ENCODE measurements at regions not wholly inside any gene's neighbourhood (a gene's known extent, or its start where the extent isn't known, plus 50 kb on each side); places are given as distances from the start of the nearest gene placed in this dataset.

DNA sequence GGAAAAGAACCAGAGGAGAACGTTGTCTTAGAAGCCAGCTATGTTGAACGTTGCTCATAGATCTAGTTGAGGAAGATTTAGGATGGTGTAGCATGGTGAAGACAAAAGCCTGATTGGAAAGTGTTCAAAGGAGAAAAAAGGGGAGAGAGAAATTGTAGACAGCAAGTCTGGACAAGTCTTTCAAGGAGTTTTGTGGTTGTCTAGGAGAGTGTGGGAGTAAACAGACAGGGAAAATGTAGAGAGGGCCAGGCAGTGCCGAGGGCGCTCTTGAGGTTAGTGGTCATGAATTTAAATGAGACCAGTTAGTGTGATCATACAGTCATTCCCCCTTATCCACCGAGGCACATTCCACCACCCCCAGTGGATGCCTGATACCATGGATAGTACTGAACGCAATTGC, 167.5 kb upstream of the IL12A start:
- ATAC-seq (ENCODE audit: insufficient read depth, low FRiP score), result no peak
- Histone ChIP-seq H3K27ac (ENCODE audit: low read depth in 1 of 2, low read length in 1 of 2) (no peak overlapping the region), H3K9ac (ENCODE audit: insufficient read depth in 1 of 2, low read length in 2 of 2) (no peak overlapping the region), H3K27me3 (ENCODE audit: control insufficient read depth in 3 of 3, insufficient read depth in 3 of 3, low read length in 2 of 3) (peaks cover 0 to 7% (median 0%) of the 10 kb centered on the region in 3 donors), H3K36me3 (ENCODE audit: control insufficient read depth in 4 of 4, insufficient read depth in 4 of 4, low read length in 4 of 4) (no peaks in the 10 kb centered on the region), H3K9me3 (ENCODE audit: control insufficient read depth in 4 of 4, insufficient read depth in 3 of 4, low read length in 3 of 4) (no peaks in the 10 kb centered on the region), H3K4me3 (no peak overlapping the region), H3K4me1 (ENCODE audit: control insufficient read depth in 5 of 5, insufficient read depth in 5 of 5, low read length in 5 of 5) (peaks cover 0 to 23% (median 0%) of the 10 kb centered on the region in 5 donors)
- TF ChIP-seq, protein P1, sequence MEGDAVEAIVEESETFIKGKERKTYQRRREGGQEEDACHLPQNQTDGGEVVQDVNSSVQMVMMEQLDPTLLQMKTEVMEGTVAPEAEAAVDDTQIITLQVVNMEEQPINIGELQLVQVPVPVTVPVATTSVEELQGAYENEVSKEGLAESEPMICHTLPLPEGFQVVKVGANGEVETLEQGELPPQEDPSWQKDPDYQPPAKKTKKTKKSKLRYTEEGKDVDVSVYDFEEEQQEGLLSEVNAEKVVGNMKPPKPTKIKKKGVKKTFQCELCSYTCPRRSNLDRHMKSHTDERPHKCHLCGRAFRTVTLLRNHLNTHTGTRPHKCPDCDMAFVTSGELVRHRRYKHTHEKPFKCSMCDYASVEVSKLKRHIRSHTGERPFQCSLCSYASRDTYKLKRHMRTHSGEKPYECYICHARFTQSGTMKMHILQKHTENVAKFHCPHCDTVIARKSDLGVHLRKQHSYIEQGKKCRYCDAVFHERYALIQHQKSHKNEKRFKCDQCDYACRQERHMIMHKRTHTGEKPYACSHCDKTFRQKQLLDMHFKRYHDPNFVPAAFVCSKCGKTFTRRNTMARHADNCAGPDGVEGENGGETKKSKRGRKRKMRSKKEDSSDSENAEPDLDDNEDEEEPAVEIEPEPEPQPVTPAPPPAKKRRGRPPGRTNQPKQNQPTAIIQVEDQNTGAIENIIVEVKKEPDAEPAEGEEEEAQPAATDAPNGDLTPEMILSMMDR (IDR thresholded peaks at IDR 0.05; ENCODE audit: control extremely low read depth, extremely low read depth), result no peak
- DNase-seq, result no peak
- 86 to 91% methylated on average over 6 of the region's 6 CpGs for WGBS, 2 donors

DNA sequence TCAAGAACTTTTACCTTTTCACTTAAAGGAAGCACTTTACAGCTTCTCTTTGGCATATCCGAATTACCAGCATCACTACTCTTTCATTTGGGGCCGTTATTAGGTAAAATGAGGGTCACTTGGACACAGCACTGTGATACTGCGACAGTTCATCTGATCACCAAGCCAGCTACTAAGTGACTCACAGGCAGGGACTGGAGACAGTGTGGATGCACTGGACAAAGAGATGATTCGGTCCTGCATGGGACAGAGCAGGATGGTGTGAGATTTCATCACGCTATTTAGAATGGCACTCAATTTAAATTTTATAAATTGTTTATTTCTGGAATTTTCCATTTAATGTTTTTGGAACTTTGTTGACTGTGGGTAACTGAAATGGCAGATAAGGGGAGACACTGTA, 166.9 kb upstream of the IL12A start:
- no peak for DNase-seq
- 93 to 99% methylated on average over 5 of the region's 5 CpGs for WGBS, 2 donors
- Histone ChIP-seq H3K9ac (ENCODE audit: insufficient read depth in 1 of 2, low read length in 2 of 2) (no peak overlapping the region), H3K4me1 (ENCODE audit: control insufficient read depth in 5 of 5, insufficient read depth in 5 of 5, low read length in 5 of 5) (peaks cover 0 to 23% (median 0%) of the 10 kb centered on the region in 5 donors), H3K27me3 (ENCODE audit: control insufficient read depth in 3 of 3, insufficient read depth in 3 of 3, low read length in 2 of 3) (peaks cover 0 to 7% (median 0%) of the 10 kb centered on the region in 3 donors), H3K9me3 (ENCODE audit: control insufficient read depth in 4 of 4, insufficient read depth in 3 of 4, low read length in 3 of 4) (no peaks in the 10 kb centered on the region), H3K36me3 (ENCODE audit: control insufficient read depth in 4 of 4, insufficient read depth in 4 of 4, low read length in 4 of 4) (no peaks in the 10 kb centered on the region), H3K27ac (ENCODE audit: low read depth in 1 of 2, low read length in 1 of 2) (no peak overlapping the region), H3K4me3 (no peak overlapping the region)
- no peak for ATAC-seq (ENCODE audit: insufficient read depth, low FRiP score)
- TF ChIP-seq, protein P1 (IDR thresholded peaks at IDR 0.05; ENCODE audit: control extremely low read depth, extremely low read depth), result no peak

DNA sequence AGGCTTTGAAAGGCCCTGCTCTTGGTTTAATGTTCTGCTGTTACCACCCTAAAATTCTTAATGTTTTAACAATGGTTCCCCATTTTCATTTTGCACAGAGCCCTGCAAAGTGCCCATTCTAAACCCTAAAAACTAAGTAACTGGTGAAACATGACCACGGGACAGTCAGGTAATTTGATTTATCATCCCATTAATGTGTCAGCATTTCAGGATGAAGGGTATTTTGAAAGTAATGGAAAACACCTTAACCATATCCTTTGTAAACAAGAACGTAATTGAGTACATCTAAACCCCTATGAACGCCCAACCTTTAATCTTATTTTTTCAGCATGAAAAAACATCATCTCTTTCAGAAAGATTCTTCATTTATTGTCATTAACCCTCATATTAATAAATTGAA, 164.9 kb upstream of the IL12A start:
- no peak overlapping the region for H3K4me3 ChIP-seq
- H3K36me3 ChIP-seq (ENCODE audit: control insufficient read depth in 4 of 4, insufficient read depth in 4 of 4, low read length in 4 of 4), result no peaks in the 10 kb centered on the region
- TF ChIP-seq, protein P1 (IDR thresholded peaks at IDR 0.05; ENCODE audit: control extremely low read depth, extremely low read depth), result no peak
- no peak for ATAC-seq (ENCODE audit: insufficient read depth, low FRiP score)
- peaks cover 0 to 17% (median 0%) of the 10 kb centered on the region in 5 donors for H3K4me1 ChIP-seq (ENCODE audit: control insufficient read depth in 5 of 5, insufficient read depth in 5 of 5, low read length in 5 of 5)
- DNase-seq, result no peak
- 85 to 87% methylated on average over 3 of the region's 3 CpGs for WGBS, 2 donors
- no peaks in the 10 kb centered on the region for H3K9me3 ChIP-seq (ENCODE audit: control insufficient read depth in 4 of 4, insufficient read depth in 3 of 4, low read length in 3 of 4)
- peaks cover 0 to 7% (median 0%) of the 10 kb centered on the region in 3 donors for H3K27me3 ChIP-seq (ENCODE audit: control insufficient read depth in 3 of 3, insufficient read depth in 3 of 3, low read length in 2 of 3)
- H3K9ac ChIP-seq (ENCODE audit: insufficient read depth in 1 of 2, low read length in 2 of 2), result no peak overlapping the region
- peak overlapping the region in 1 of 2 donors; percentile 72 for H3K27ac ChIP-seq (ENCODE audit: low read depth in 1 of 2, low read length in 1 of 2)

DNA sequence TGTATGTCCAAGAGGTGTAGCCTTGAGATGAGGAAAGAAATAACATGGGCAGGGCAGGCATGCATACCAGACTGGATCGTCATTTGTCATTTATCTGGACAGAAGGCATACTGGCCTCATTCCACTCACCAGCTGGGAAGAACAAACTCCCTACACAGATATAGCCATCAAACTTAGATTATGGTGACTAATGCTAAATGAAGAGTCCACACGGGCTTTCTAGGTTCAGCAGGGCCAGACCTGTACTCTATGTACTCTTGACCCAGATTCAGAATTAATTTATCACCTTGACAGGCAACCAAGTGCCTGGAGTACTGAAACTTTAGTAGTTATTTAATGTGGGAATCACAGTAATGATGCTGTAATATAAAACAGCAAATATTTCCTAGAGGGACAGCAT, 164.3 kb upstream of the IL12A start:
- peak; percentile 86 for ATAC-seq (ENCODE audit: insufficient read depth, low FRiP score)
- H3K4me3 ChIP-seq, result no peak overlapping the region
- no peak for DNase-seq
- H3K27ac ChIP-seq (ENCODE audit: low read depth in 1 of 2, low read length in 1 of 2), result peak overlapping the region in 1 of 2 donors; percentile 72
- H3K4me1 ChIP-seq (ENCODE audit: control insufficient read depth in 5 of 5, insufficient read depth in 5 of 5, low read length in 5 of 5), result peaks cover 0 to 20% (median under 1%) of the 10 kb centered on the region in 5 donors
- no peak overlapping the region for H3K9ac ChIP-seq (ENCODE audit: insufficient read depth in 1 of 2, low read length in 2 of 2)
- H3K9me3 ChIP-seq (ENCODE audit: control insufficient read depth in 4 of 4, insufficient read depth in 3 of 4, low read length in 3 of 4), result no peaks in the 10 kb centered on the region
- H3K27me3 ChIP-seq (ENCODE audit: control insufficient read depth in 3 of 3, insufficient read depth in 3 of 3, low read length in 2 of 3), result peaks cover 0 to 7% (median 0%) of the 10 kb centered on the region in 3 donors
- WGBS, 2 donors, result 35 to 70% methylated on average over 2 of the region's 2 CpGs
- TF ChIP-seq, protein P1 (IDR thresholded peaks at IDR 0.05; ENCODE audit: control extremely low read depth, extremely low read depth), result no peak
- no peaks in the 10 kb centered on the region for H3K36me3 ChIP-seq (ENCODE audit: control insufficient read depth in 4 of 4, insufficient read depth in 4 of 4, low read length in 4 of 4)
